Osteocyte (in vitro differentiated cells): ENCODE measurements at regions not wholly inside any gene's neighbourhood (a gene's known extent, or its start where the extent isn't known, plus 50 kb on each side); places are given as distances from the start of the nearest gene placed in this dataset.

Experiments used
- DNase-seq: peaks from one replicate; pipeline ENCODE4 v3.0.0; 2021; ENCODE audit warnings: mixed read lengths; ENCODE audit not compliant: unreplicated experiment; ENCODE audit errors: extremely low spot score
- H3K27ac Mint-ChIP-seq: one replicate; pipeline ENCODE4 v1.8.0; 2021; ENCODE audit warnings: mild to moderate bottlenecking, mixed read lengths; ENCODE audit not compliant: unreplicated experiment
- H3K27me3 Mint-ChIP-seq: one replicate; pipeline ENCODE4 v1.8.0; 2021; ENCODE audit warnings: mixed read lengths; ENCODE audit not compliant: unreplicated experiment
- H3K36me3 Mint-ChIP-seq: one replicate; pipeline ENCODE4 v1.8.0; 2021; ENCODE audit warnings: mixed read lengths; ENCODE audit not compliant: unreplicated experiment
- H3K4me1 Mint-ChIP-seq: one replicate; pipeline ENCODE4 v1.8.0; 2021; ENCODE audit warnings: mixed read lengths; ENCODE audit not compliant: unreplicated experiment
- H3K4me3 Mint-ChIP-seq: one replicate; pipeline ENCODE4 v1.8.0; 2021; ENCODE audit warnings: mild to moderate bottlenecking, moderate library complexity, mixed read lengths; ENCODE audit not compliant: unreplicated experiment
- H3K9me3 Mint-ChIP-seq: one replicate; pipeline ENCODE4 v1.8.0; 2021; ENCODE audit warnings: mixed read lengths; ENCODE audit not compliant: unreplicated experiment
- TF ChIP-seq, protein P1 (sequence below): fragments of 200-600 bp; sonication (generic); IDR thresholded peaks from 2 replicates; pipeline ENCODE4 v1.5.0; 2021; ENCODE audit warnings: antibody characterized with exemption, mild to moderate bottlenecking, moderate library complexity

- H3K4me3 Mint-ChIP-seq, result no peak overlapping the region
- H3K9me3 Mint-ChIP-seq, result no peaks in the 10 kb centered on the region
- no peak overlapping the region for H3K27ac Mint-ChIP-seq
- H3K36me3 Mint-ChIP-seq, result no peaks in the 10 kb centered on the region
- no peaks in the 10 kb centered on the region for H3K27me3 Mint-ChIP-seq
- H3K4me1 Mint-ChIP-seq, result no peaks in the 10 kb centered on the region
- TF ChIP-seq, protein P1, sequence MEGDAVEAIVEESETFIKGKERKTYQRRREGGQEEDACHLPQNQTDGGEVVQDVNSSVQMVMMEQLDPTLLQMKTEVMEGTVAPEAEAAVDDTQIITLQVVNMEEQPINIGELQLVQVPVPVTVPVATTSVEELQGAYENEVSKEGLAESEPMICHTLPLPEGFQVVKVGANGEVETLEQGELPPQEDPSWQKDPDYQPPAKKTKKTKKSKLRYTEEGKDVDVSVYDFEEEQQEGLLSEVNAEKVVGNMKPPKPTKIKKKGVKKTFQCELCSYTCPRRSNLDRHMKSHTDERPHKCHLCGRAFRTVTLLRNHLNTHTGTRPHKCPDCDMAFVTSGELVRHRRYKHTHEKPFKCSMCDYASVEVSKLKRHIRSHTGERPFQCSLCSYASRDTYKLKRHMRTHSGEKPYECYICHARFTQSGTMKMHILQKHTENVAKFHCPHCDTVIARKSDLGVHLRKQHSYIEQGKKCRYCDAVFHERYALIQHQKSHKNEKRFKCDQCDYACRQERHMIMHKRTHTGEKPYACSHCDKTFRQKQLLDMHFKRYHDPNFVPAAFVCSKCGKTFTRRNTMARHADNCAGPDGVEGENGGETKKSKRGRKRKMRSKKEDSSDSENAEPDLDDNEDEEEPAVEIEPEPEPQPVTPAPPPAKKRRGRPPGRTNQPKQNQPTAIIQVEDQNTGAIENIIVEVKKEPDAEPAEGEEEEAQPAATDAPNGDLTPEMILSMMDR, result no peak
- no peak for DNase-seq
These were observed 1056.8 kb downstream of the MAT2B start for GRCh38 chr5:164561933-164562872.

GRCh38 chr5:164563370-164563769, 1058.0 kb downstream of the MAT2B start:
- H3K9me3 Mint-ChIP-seq, result no peaks in the 10 kb centered on the region
- H3K4me3 Mint-ChIP-seq, result no peak overlapping the region
- H3K27me3 Mint-ChIP-seq, result no peaks in the 10 kb centered on the region
- H3K36me3 Mint-ChIP-seq, result no peaks in the 10 kb centered on the region
- TF ChIP-seq, protein P1, result no peak
- H3K4me1 Mint-ChIP-seq, result no peaks in the 10 kb centered on the region
- no peak for DNase-seq
- no peak overlapping the region for H3K27ac Mint-ChIP-seq

DNA sequence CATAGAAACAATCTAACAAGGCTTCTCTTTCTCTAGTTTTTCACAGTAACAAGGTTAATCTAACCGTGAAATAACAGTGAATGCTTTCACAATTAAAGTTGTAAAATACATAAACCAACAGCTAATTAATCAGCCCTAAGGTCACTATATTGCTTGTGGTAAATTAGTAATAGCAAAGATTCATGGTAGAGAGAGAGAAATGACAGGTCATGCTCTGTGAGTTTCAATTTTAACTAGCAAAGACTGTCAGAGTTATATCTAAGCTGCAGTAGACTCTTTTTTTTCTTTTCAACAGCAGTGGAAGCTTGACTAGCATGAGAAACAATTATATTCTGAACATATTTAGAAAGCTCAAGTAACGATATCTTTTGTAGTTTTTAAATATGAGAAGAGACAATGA, 1068.0 kb downstream of the MAT2B start:
- DNase-seq, result no peak
- peaks cover 2% of the 10 kb centered on the region for H3K27me3 Mint-ChIP-seq
- H3K27ac Mint-ChIP-seq, result no peak overlapping the region
- H3K9me3 Mint-ChIP-seq, result no peaks in the 10 kb centered on the region
- no peak overlapping the region for H3K4me3 Mint-ChIP-seq
- H3K36me3 Mint-ChIP-seq, result no peaks in the 10 kb centered on the region
- no peaks in the 10 kb centered on the region for H3K4me1 Mint-ChIP-seq
- TF ChIP-seq, protein P1, result no peak

DNA sequence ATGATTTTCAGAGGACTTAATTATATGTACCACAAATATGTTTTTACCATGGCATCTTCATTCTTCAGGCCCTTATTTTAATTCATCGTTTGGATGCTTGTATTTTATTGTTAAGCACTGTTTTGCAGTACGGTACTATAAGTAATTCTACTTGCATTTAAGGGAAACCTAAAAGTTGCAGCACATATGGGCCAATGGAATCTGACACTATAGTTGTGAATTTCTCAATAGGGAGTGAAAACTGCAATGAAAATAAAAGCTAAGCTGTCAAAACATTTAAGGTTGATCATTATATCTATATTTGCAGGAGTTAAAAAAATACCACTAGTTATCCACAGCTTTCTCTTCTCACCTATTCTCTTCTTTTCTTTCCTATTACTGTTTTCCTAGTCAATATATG, 1071.8 kb downstream of the MAT2B start:
- Mint-ChIP-seq H3K9me3 (no peaks in the 10 kb centered on the region), H3K4me3 (no peak overlapping the region), H3K4me1 (no peaks in the 10 kb centered on the region), H3K27ac (no peak overlapping the region), H3K27me3 (no peaks in the 10 kb centered on the region), H3K36me3 (no peaks in the 10 kb centered on the region)
- DNase-seq, result no peak
- TF ChIP-seq, protein P1, result no peak

DNA sequence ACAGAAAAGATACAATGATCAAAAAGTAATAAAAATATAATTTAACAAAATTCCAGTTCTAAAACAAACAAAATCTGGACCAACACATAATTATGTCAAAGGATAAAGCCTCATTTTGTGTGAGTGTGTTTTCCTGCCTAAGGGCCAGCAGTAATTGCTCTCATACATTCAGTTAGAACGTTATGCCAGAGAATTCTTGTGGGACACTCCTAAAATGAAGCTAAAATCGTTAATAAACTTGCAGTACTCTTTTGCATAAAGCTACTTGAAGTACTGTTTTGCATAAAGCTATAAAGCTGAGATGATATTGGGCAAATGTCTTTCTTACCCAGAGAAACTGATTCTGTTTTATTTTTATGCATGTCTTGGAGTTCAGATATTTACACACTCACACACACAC, 1072.3 kb downstream of the MAT2B start:
- no peaks in the 10 kb centered on the region for H3K4me1 Mint-ChIP-seq
- TF ChIP-seq, protein P1, result no peak
- no peak overlapping the region for H3K4me3 Mint-ChIP-seq
- H3K27ac Mint-ChIP-seq, result no peak overlapping the region
- no peaks in the 10 kb centered on the region for H3K36me3 Mint-ChIP-seq
- H3K9me3 Mint-ChIP-seq, result no peaks in the 10 kb centered on the region
- no peak for DNase-seq
- H3K27me3 Mint-ChIP-seq, result no peaks in the 10 kb centered on the region
